Lung (tissue), 11 donors: ENCODE measurements at regions not wholly inside any gene's neighbourhood (a gene's known extent, or its start where the extent isn't known, plus 50 kb on each side); places are given as distances from the start of the nearest gene placed in this dataset.

ENCODE experiments used
- ATAC-seq: fragments of 200-7000 bp; cut with Tn5 transposase; one replicate; pipeline ENCODE4 v1.9.1; 2020; ENCODE audit warnings: moderate number of reproducible peaks; ENCODE audit not compliant: insufficient read depth, low FRiP score
- DNase-seq, 3 donors: peaks; one replicate each; pipeline ENCODE4 v3.0.0-alpha.2; 2013 to 2017
- H3K27ac ChIP-seq, 2 donors: one replicate each; pipeline ENCODE4 v1.5.1; 2013; ENCODE audit warnings: mild to moderate bottlenecking in 2 of 2, moderate library complexity in 2 of 2, control low read depth in 1 of 2, inconsistent platforms in 1 of 2, low read depth in 1 of 2, low read length in 1 of 2
- H3K27me3 ChIP-seq, 3 donors: one replicate each; pipeline ENCODE4 v1.5.1; 2013; ENCODE audit warnings: low read length in 2 of 3; ENCODE audit not compliant: control insufficient read depth in 3 of 3, insufficient read depth in 3 of 3
- H3K36me3 ChIP-seq, 4 donors: one replicate each; pipeline ENCODE4 v1.5.1; 2013; ENCODE audit warnings: low read length in 4 of 4, mild to moderate bottlenecking in 1 of 4, moderate library complexity in 1 of 4; ENCODE audit not compliant: control insufficient read depth in 4 of 4, insufficient read depth in 4 of 4
- H3K4me1 ChIP-seq, 5 donors: one replicate each; pipeline ENCODE4 v1.5.1; 2013; ENCODE audit warnings: low read length in 5 of 5, mild to moderate bottlenecking in 2 of 5, moderate library complexity in 1 of 5; ENCODE audit not compliant: control insufficient read depth in 5 of 5, insufficient read depth in 5 of 5
- H3K4me3 ChIP-seq: one replicate; pipeline ENCODE4 v1.5.1; 2013; ENCODE audit warnings: mild to moderate bottlenecking, control low read depth, moderate library complexity
- H3K9ac ChIP-seq, 2 donors: one replicate each; pipeline ENCODE4 v1.5.1; 2013; ENCODE audit warnings: low read length in 2 of 2, control low read depth in 1 of 2; ENCODE audit not compliant: insufficient read depth in 1 of 2
- H3K9me3 ChIP-seq, 4 donors: one replicate each; pipeline ENCODE4 v1.5.1; 2013; ENCODE audit warnings: low read length in 3 of 4, mild to moderate bottlenecking in 1 of 4, moderate library complexity in 1 of 4; ENCODE audit not compliant: control insufficient read depth in 4 of 4, insufficient read depth in 3 of 4
- WGBS, 2 donors: extraction: QIAGEN DNeasy Blood & Tissue Kit; methylation state at CpG; one replicate each; pipeline ENCODE4 v1.1.7; 2013; 5-methylcytosine and 5-hydroxymethylcytosine counted together
- TF ChIP-seq, protein P1 (sequence below): IDR thresholded peaks from 2 replicates; pipeline ENCODE4 v1.5.1; 2012; ENCODE audit warnings: mild to moderate bottlenecking; ENCODE audit errors: control extremely low read depth, extremely low read depth
- donor health status: control.
- donor health status: control.
- donor health status: Bipolar disorder and iron deficiency.
- donor health status: healthy.
- donor health status: DM: yes; HTN: yes; CAD: no.

- DNase-seq (no peak), ATAC-seq (no peak)
- no peaks in the 10 kb centered on the region for H3K27me3 ChIP-seq
- H3K4me3 ChIP-seq: no peak overlapping the region
- WGBS, 2 donors: 20 to 54% methylated on average over 4 of the region's 4 CpGs
- peaks cover 0 to 2% (median 0%) of the 10 kb centered on the region in 4 donors for H3K9me3 ChIP-seq
- no peaks in the 10 kb centered on the region for H3K36me3 ChIP-seq
- no peak overlapping the region for H3K9ac ChIP-seq
- H3K27ac ChIP-seq: no peak overlapping the region
- TF ChIP-seq, protein P1, sequence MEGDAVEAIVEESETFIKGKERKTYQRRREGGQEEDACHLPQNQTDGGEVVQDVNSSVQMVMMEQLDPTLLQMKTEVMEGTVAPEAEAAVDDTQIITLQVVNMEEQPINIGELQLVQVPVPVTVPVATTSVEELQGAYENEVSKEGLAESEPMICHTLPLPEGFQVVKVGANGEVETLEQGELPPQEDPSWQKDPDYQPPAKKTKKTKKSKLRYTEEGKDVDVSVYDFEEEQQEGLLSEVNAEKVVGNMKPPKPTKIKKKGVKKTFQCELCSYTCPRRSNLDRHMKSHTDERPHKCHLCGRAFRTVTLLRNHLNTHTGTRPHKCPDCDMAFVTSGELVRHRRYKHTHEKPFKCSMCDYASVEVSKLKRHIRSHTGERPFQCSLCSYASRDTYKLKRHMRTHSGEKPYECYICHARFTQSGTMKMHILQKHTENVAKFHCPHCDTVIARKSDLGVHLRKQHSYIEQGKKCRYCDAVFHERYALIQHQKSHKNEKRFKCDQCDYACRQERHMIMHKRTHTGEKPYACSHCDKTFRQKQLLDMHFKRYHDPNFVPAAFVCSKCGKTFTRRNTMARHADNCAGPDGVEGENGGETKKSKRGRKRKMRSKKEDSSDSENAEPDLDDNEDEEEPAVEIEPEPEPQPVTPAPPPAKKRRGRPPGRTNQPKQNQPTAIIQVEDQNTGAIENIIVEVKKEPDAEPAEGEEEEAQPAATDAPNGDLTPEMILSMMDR: no peak
- H3K4me1 ChIP-seq: no peaks in the 10 kb centered on the region
Measured at GRCh38 chr10:1957057-1957456, 219.7 kb upstream of the ADARB2 start.

DNA sequence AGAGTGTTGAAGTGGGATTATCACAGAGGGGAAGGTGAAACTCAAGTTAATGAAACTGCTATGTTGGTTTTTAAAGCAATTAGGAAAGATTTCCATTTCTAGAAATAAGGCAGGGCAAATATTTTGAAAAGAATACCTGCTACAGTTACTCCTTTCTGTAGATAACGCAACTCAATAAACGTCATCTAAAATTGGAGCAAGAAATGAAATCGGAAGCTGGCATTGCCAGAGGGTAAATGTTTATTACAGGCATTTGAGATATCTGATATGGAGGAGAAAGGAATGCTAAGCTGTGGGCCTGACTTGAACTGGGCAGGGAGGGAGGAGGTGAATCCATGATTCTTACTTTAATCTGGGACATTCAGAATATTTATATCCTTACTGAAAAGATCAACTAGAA, 217.0 kb upstream of the ADARB2 start:
- Histone ChIP-seq H3K9me3 (peaks cover 0 to 2% (median 0%) of the 10 kb centered on the region in 4 donors), H3K9ac (no peak overlapping the region), H3K36me3 (no peaks in the 10 kb centered on the region), H3K27ac (no peak overlapping the region), H3K4me1 (no peaks in the 10 kb centered on the region), H3K27me3 (no peaks in the 10 kb centered on the region), H3K4me3 (no peak overlapping the region)
- TF ChIP-seq, protein P1: no peak
- DNase-seq (no peak), ATAC-seq (no peak)
- 43 to 69% methylated on average over 3 of the region's 3 CpGs for WGBS, 2 donors

DNA sequence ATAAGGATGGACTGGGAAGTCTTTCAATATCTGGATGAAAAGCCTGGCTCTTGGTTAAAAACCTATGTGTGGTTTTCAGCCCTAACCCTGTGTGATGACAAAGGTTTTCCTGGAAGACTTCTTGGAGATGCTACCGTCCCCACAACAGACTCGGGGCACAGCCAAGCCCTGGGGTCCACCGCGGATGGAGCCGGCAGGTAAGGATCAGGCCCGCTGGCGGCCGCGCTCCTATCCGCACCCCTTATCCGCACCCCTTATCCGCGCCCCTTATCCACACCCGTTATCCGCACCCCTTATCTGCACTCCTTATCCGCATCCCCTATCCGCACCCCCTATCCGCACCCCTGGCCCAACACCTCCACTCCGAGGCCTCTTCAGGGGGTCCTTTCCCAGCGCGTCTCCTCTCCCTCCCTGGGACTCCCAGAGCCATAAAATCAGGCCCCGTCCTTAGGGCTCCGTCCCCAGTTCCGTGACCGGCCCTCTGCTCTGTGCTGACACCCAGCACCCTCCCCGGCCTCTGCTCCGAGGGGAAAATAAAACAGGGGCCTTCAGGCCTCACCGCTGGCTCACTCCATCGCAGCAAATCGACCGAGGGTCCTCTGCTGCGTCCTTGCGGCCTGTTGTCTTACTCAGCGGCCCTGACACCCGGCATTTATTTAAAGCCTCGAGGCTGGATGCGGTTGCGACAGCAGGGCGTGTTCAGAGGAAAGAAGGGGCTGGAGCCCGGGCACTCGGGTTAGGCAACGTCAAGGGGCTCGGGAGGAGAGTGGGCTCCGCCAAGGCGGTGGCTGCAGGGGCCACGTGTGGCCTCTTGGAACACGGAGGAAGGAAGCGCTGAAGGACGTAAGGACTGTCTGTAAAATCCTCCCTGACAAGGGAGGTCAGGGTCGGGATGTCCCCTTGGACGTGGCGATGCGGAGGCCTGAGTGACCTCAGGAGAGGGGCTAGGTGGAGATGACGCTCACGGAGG, 215.1 kb upstream of the ADARB2 start:
- DNase-seq (no peak), ATAC-seq (no peak)
- Histone ChIP-seq H3K27ac (no peak overlapping the region), H3K27me3 (no peaks in the 10 kb centered on the region), H3K4me1 (no peaks in the 10 kb centered on the region), H3K9me3 (peaks cover 0 to 2% (median 0%) of the 10 kb centered on the region in 4 donors), H3K4me3 (no peak overlapping the region), H3K36me3 (no peaks in the 10 kb centered on the region), H3K9ac (no peak overlapping the region)
- WGBS, 2 donors: 93 to 95% methylated on average over 53 to 55 of the region's 55 CpGs
- TF ChIP-seq, protein P1: no peak
